HG03025 (cell line): ENCODE measurements at regions not wholly inside any gene's neighbourhood (a gene's known extent, or its start where the extent isn't known, plus 50 kb on each side); places are given as distances from the start of the nearest gene placed in this dataset.
"Not testable (repeated sequence)": the region's sequence is repeated elsewhere in the genome, so short reads cannot be mapped to it uniquely, and the experiment has no call there.

Experiments
- ATAC-seq: cut with Tn5 transposase; IDR thresholded peaks from one replicate; pipeline ENCODE4 v1.9.1; 2021; ENCODE audit warnings: mild to moderate bottlenecking, moderate library complexity; ENCODE audit not compliant: unreplicated experiment, low FRiP score

- ATAC-seq = no peak
These were observed 103.6 kb upstream of the BMP2 start for GRCh38 chr20:6663751-6664388.

GRCh38 chr20:6663104-6663503 is 104.4 kb upstream of the BMP2 start:
- ATAC-seq = no peak

- no peak for ATAC-seq
These were observed 105.2 kb upstream of the BMP2 start for GRCh38 chr20:6662309-6662708.

- no peak for ATAC-seq
These were observed 107.0 kb upstream of the BMP2 start for GRCh38 chr20:6660441-6660840.

GRCh38 chr20:6658909-6659308 is 108.6 kb upstream of the BMP2 start:
- ATAC-seq = not testable (repeated sequence)

GRCh38 chr20:6657904-6658303 is 109.6 kb upstream of the BMP2 start:
- no peak for ATAC-seq

- ATAC-seq = no peak
These were observed 110.4 kb upstream of the BMP2 start for GRCh38 chr20:6657111-6657510.

- ATAC-seq = no peak
These were observed 112.8 kb upstream of the BMP2 start for GRCh38 chr20:6654513-6655252.

- no peak for ATAC-seq
These were observed 115.9 kb upstream of the BMP2 start for GRCh38 chr20:6651561-6651960.

- no peak for ATAC-seq
These were observed 116.5 kb upstream of the BMP2 start for GRCh38 chr20:6651016-6651415.

GRCh38 chr20:6646021-6646636 is 121.4 kb upstream of the BMP2 start:
- no peak for ATAC-seq

- ATAC-seq = no peak
These were observed 122.5 kb upstream of the BMP2 start for GRCh38 chr20:6644813-6645628.

GRCh38 chr20:6641012-6641411 is 126.5 kb upstream of the BMP2 start:
- no peak for ATAC-seq

GRCh38 chr20:6637160-6637579 is 130.3 kb upstream of the BMP2 start:
- ATAC-seq = no peak

GRCh38 chr20:6636209-6637159 is 131.0 kb upstream of the BMP2 start:
- ATAC-seq = no peak

GRCh38 chr20:6635034-6635736 is 132.3 kb upstream of the BMP2 start:
- ATAC-seq = no peak

- ATAC-seq = no peak
These were observed 135.3 kb upstream of the BMP2 start for GRCh38 chr20:6632187-6632586.

GRCh38 chr20:6630514-6630913 is 137.0 kb upstream of the BMP2 start:
- ATAC-seq = no peak

- ATAC-seq = no peak
These were observed 137.9 kb upstream of the BMP2 start for GRCh38 chr20:6629564-6629963.
